ENCODE measurements at regions not wholly inside any gene's neighbourhood (a gene's known extent, or its start where the extent isn't known, plus 50 kb on each side); places are given as distances from the start of the nearest gene placed in this dataset.

DNA sequence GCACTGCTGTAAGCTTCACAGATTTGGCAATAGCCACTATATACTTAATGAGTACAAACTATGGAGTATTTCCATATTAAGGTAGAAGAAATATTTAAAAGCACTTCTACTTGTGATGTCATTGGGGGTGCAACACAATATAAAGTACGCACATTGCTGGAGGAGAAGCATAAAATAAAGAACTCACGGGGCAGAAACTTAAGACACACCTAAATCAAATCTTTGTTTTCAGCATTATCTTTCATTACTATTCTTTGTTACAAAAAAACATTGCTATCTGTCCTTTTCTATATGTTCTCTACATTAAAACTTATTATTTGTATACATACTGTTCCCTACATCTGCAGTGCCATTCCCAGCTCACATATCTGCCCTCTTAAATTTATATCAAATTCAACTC lies 93.3 kb upstream of the VPREB1 start:
- H3K27me3 ChIP-seq (ENCODE audit: insufficient read depth, low read length, poor library complexity) = peaks cover 2% of the 10 kb centered on the region
- H3K56ac ChIP-seq (ENCODE audit: low read length) = no peak overlapping the region
- H3K4ac ChIP-seq (ENCODE audit: low read depth, low read length) = no peak overlapping the region
- no peaks in the 10 kb centered on the region for H3K36me3 ChIP-seq (ENCODE audit: control insufficient read depth, insufficient read depth, low read length)
- no peak overlapping the region for H2BK5ac ChIP-seq (ENCODE audit: low read length)
- no peak overlapping the region for H4K5ac ChIP-seq (ENCODE audit: low read length)
- no peak overlapping the region for H3K9ac ChIP-seq (ENCODE audit: low read length)
- no peak for DNase-seq
- no peaks in the 10 kb centered on the region for H3K4me1 ChIP-seq (ENCODE audit: control insufficient read depth, low read depth, low read length)
- no peak overlapping the region for H3K4me2 ChIP-seq (ENCODE audit: low read length)
- H2AK5ac ChIP-seq (ENCODE audit: low read length) = no peak overlapping the region
- no peaks in the 10 kb centered on the region for H3K79me2 ChIP-seq (ENCODE audit: control insufficient read depth, insufficient read depth, low read length)
- no CpG with 5 or more reads among the region's 2 CpGs for WGBS (ENCODE audit: extremely low coverage, insufficient coverage, low lambda C conversion rate)
- H2BK15ac ChIP-seq (replicated peaks; ENCODE audit: low read depth) = no peak overlapping the region
- no peak overlapping the region for H4K8ac ChIP-seq (ENCODE audit: low read depth, low read length)
- H3K4me3 ChIP-seq (ENCODE audit: low read length) = no peak overlapping the region
- no peak overlapping the region for H3K18ac ChIP-seq (ENCODE audit: low read length)
- no peak overlapping the region for H3K23ac ChIP-seq (ENCODE audit: low read length)
- H2BK120ac ChIP-seq (ENCODE audit: low read depth, low read length) = no peak overlapping the region
- no peak overlapping the region for H3K27ac ChIP-seq (ENCODE audit: low read depth, low read length)
- no peaks in the 10 kb centered on the region for H3K79me1 ChIP-seq (ENCODE audit: low read length)

DNA sequence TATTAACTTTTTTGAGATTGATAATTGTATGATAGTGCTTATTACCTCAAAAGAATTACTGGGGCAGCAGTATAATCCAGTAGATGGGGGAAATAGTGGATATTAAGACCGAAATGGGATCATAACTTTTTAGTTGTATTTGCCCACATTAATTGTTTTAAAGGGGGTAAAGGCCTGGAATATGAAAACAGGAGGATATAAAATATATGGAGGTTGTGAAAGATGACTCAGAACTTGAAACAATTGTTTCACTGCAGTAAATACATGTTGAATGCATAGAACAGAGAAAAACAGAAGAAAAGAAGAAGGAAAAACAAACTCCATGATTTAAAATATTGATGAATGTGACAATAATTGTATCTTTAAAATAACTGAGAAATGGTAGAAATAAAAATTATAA lies 94.1 kb upstream of the VPREB1 start:
- Histone ChIP-seq H3K4me2 (ENCODE audit: low read length) (no peak overlapping the region), H3K27ac (ENCODE audit: low read depth, low read length) (no peak overlapping the region), H3K9ac (ENCODE audit: low read length) (no peak overlapping the region), H3K4me1 (ENCODE audit: control insufficient read depth, low read depth, low read length) (no peaks in the 10 kb centered on the region), H3K27me3 (ENCODE audit: insufficient read depth, low read length, poor library complexity) (peaks cover 2% of the 10 kb centered on the region), H3K36me3 (ENCODE audit: control insufficient read depth, insufficient read depth, low read length) (no peaks in the 10 kb centered on the region), H3K56ac (ENCODE audit: low read length) (no peak overlapping the region), H2BK5ac (ENCODE audit: low read length) (no peak overlapping the region), H4K8ac (ENCODE audit: low read depth, low read length) (no peak overlapping the region), H3K4ac (ENCODE audit: low read depth, low read length) (no peak overlapping the region), H3K79me1 (ENCODE audit: low read length) (no peaks in the 10 kb centered on the region), H4K5ac (ENCODE audit: low read length) (no peak overlapping the region), H3K79me2 (ENCODE audit: control insufficient read depth, insufficient read depth, low read length) (no peaks in the 10 kb centered on the region), H2BK120ac (ENCODE audit: low read depth, low read length) (no peak overlapping the region), H2AK5ac (ENCODE audit: low read length) (no peak overlapping the region), H2BK15ac (replicated peaks; ENCODE audit: low read depth) (no peak overlapping the region), H3K18ac (ENCODE audit: low read length) (no peak overlapping the region), H3K23ac (ENCODE audit: low read length) (no peak overlapping the region), H3K4me3 (ENCODE audit: low read length) (no peak overlapping the region)
- DNase-seq = no peak
- no CpG with 5 or more reads among the region's 1 CpG for WGBS (ENCODE audit: extremely low coverage, insufficient coverage, low lambda C conversion rate)

DNA sequence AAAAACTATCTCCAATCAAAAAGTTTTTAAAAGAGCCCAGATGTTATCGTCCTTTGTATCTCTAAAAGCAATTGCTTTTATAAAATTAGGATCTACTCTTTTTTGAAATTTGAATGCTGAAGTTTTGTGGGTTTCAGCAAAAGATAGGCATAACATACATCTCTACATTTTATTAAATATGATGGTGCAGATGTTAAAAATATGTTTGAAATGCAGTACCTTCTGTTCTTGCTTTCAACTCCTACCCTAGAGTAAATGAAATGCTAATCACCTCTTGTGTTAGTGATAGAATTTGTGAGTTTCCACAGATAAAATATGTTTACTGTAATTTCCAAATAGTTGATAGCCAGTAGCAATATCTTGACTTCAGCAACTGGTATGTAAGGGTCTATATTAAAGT lies 95.7 kb upstream of the VPREB1 start:
- no peak overlapping the region for H2BK5ac ChIP-seq (ENCODE audit: low read length)
- WGBS (ENCODE audit: extremely low coverage, insufficient coverage, low lambda C conversion rate) = no CpG with 5 or more reads among the region's 1 CpG
- H3K18ac ChIP-seq (ENCODE audit: low read length) = no peak overlapping the region
- H3K27me3 ChIP-seq (ENCODE audit: insufficient read depth, low read length, poor library complexity) = no peaks in the 10 kb centered on the region
- H3K4ac ChIP-seq (ENCODE audit: low read depth, low read length) = no peak overlapping the region
- H3K79me1 ChIP-seq (ENCODE audit: low read length) = no peaks in the 10 kb centered on the region
- no peak overlapping the region for H3K56ac ChIP-seq (ENCODE audit: low read length)
- H3K27ac ChIP-seq (ENCODE audit: low read depth, low read length) = no peak overlapping the region
- H2BK120ac ChIP-seq (ENCODE audit: low read depth, low read length) = no peak overlapping the region
- H3K4me1 ChIP-seq (ENCODE audit: control insufficient read depth, low read depth, low read length) = no peaks in the 10 kb centered on the region
- H3K36me3 ChIP-seq (ENCODE audit: control insufficient read depth, insufficient read depth, low read length) = no peaks in the 10 kb centered on the region
- H3K9ac ChIP-seq (ENCODE audit: low read length) = no peak overlapping the region
- H4K8ac ChIP-seq (ENCODE audit: low read depth, low read length) = no peak overlapping the region
- no peaks in the 10 kb centered on the region for H3K79me2 ChIP-seq (ENCODE audit: control insufficient read depth, insufficient read depth, low read length)
- no peak for DNase-seq
- no peak overlapping the region for H2AK5ac ChIP-seq (ENCODE audit: low read length)
- no peak overlapping the region for H2BK15ac ChIP-seq (replicated peaks; ENCODE audit: low read depth)
- H3K4me3 ChIP-seq (ENCODE audit: low read length) = no peak overlapping the region
- no peak overlapping the region for H3K23ac ChIP-seq (ENCODE audit: low read length)
- no peak overlapping the region for H3K4me2 ChIP-seq (ENCODE audit: low read length)
- no peak overlapping the region for H4K5ac ChIP-seq (ENCODE audit: low read length)

DNA sequence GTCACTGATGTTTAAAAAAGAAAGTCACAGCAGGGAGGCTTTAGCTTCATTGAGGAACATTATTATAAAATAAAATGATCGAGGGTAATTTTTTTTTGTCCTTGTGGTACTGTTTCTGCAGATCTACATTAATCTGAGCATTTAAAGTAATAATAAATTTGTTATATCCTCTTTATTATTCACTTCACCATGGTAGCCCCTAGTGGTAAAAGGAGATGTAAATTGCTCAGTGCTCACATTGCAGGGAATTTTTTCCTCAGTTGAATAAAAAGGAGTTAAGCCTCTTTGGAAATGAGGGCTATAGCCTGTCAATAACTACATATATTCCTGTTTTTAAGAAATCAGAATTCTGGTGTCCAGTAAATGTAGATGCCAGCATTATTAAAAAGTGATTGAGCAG lies 99.7 kb upstream of the VPREB1 start:
- Histone ChIP-seq H3K4me1 (ENCODE audit: control insufficient read depth, low read depth, low read length) (peaks cover 2% of the 10 kb centered on the region), H3K4me3 (ENCODE audit: low read length) (no peak overlapping the region), H3K4ac (ENCODE audit: low read depth, low read length) (no peak overlapping the region), H2BK5ac (ENCODE audit: low read length) (no peak overlapping the region), H3K27ac (ENCODE audit: low read depth, low read length) (no peak overlapping the region), H3K23ac (ENCODE audit: low read length) (no peak overlapping the region), H3K56ac (ENCODE audit: low read length) (no peak overlapping the region), H4K8ac (ENCODE audit: low read depth, low read length) (no peak overlapping the region), H2BK120ac (ENCODE audit: low read depth, low read length) (no peak overlapping the region), H3K27me3 (ENCODE audit: insufficient read depth, low read length, poor library complexity) (no peaks in the 10 kb centered on the region), H3K36me3 (ENCODE audit: control insufficient read depth, insufficient read depth, low read length) (no peaks in the 10 kb centered on the region), H3K9ac (ENCODE audit: low read length) (no peak overlapping the region), H3K18ac (ENCODE audit: low read length) (no peak overlapping the region), H2AK5ac (ENCODE audit: low read length) (no peak overlapping the region), H3K79me2 (ENCODE audit: control insufficient read depth, insufficient read depth, low read length) (no peaks in the 10 kb centered on the region), H3K4me2 (ENCODE audit: low read length) (no peak overlapping the region), H3K79me1 (ENCODE audit: low read length) (no peaks in the 10 kb centered on the region), H4K5ac (ENCODE audit: low read length) (no peak overlapping the region), H2BK15ac (replicated peaks; ENCODE audit: low read depth) (no peak overlapping the region)
- DNase-seq = no peak
- no CpG with 5 or more reads among the region's 1 CpG for WGBS (ENCODE audit: extremely low coverage, insufficient coverage, low lambda C conversion rate)

DNA sequence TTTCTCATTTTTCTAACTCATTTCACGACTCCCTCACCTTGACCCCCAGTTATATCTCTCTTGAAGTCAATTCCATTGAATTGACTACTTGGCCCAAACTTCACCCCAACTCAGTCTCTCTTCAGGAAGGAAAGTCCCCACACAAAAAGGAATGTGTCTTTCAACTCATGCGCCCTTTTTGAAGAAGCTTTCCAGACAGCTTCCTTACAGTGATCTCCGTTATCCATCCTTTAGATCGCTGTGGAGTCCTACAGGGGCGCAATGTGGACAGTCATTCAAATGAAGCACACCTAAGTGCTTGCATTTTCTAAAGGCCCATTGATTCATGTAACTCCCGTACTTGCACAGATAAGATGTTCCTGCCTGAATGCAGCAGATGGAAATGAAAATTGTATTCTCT lies 101.1 kb upstream of the VPREB1 start:
- Histone ChIP-seq H3K27me3 (ENCODE audit: insufficient read depth, low read length, poor library complexity) (no peaks in the 10 kb centered on the region), H2BK120ac (ENCODE audit: low read depth, low read length) (no peak overlapping the region), H3K27ac (ENCODE audit: low read depth, low read length) (no peak overlapping the region), H3K4ac (ENCODE audit: low read depth, low read length) (no peak overlapping the region), H2BK15ac (replicated peaks; ENCODE audit: low read depth) (no peak overlapping the region), H3K23ac (ENCODE audit: low read length) (no peak overlapping the region), H4K8ac (ENCODE audit: low read depth, low read length) (no peak overlapping the region), H3K4me2 (ENCODE audit: low read length) (no peak overlapping the region), H3K79me2 (ENCODE audit: control insufficient read depth, insufficient read depth, low read length) (no peaks in the 10 kb centered on the region), H3K4me3 (ENCODE audit: low read length) (no peak overlapping the region), H3K4me1 (ENCODE audit: control insufficient read depth, low read depth, low read length) (peaks cover 2% of the 10 kb centered on the region), H3K18ac (ENCODE audit: low read length) (no peak overlapping the region), H4K5ac (ENCODE audit: low read length) (no peak overlapping the region), H3K36me3 (ENCODE audit: control insufficient read depth, insufficient read depth, low read length) (no peaks in the 10 kb centered on the region), H3K79me1 (ENCODE audit: low read length) (no peaks in the 10 kb centered on the region), H2BK5ac (ENCODE audit: low read length) (no peak overlapping the region), H3K9ac (ENCODE audit: low read length) (no peak overlapping the region), H3K56ac (ENCODE audit: low read length) (peak overlapping the region; percentile 51), H2AK5ac (ENCODE audit: low read length) (no peak overlapping the region)
- DNase-seq = no peak
- no CpG with 5 or more reads among the region's 6 CpGs for WGBS (ENCODE audit: extremely low coverage, insufficient coverage, low lambda C conversion rate)

DNA sequence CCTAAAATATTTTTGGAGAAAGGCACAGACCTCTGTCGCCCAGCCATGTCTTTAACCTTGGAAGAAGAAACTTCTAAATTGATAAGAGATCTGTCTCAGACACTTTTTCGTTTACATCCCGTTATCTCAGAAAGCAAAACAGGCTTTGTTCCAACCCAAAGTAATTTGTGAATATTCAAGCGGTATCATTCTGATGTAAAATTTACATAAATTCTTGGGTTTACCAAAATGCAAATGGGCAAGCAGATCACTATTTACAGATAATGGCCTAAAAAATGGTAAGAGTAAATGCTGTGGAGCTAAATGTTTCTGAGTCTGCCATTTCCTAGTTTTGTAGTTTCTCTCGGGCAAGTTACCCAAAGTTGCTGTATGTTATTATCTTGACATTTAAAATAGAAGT lies 101.9 kb upstream of the VPREB1 start:
- no peak overlapping the region for H3K27ac ChIP-seq (ENCODE audit: low read depth, low read length)
- no peak overlapping the region for H2BK15ac ChIP-seq (replicated peaks; ENCODE audit: low read depth)
- H3K56ac ChIP-seq (ENCODE audit: low read length) = no peak overlapping the region
- H3K4me1 ChIP-seq (ENCODE audit: control insufficient read depth, low read depth, low read length) = peaks cover 2% of the 10 kb centered on the region
- no peak overlapping the region for H3K4me3 ChIP-seq (ENCODE audit: low read length)
- H4K5ac ChIP-seq (ENCODE audit: low read length) = no peak overlapping the region
- no peak overlapping the region for H2BK120ac ChIP-seq (ENCODE audit: low read depth, low read length)
- no peaks in the 10 kb centered on the region for H3K79me1 ChIP-seq (ENCODE audit: low read length)
- no CpG with 5 or more reads among the region's 5 CpGs for WGBS (ENCODE audit: extremely low coverage, insufficient coverage, low lambda C conversion rate)
- H3K27me3 ChIP-seq (ENCODE audit: insufficient read depth, low read length, poor library complexity) = no peaks in the 10 kb centered on the region
- no peak overlapping the region for H4K8ac ChIP-seq (ENCODE audit: low read depth, low read length)
- no peak overlapping the region for H3K9ac ChIP-seq (ENCODE audit: low read length)
- H3K4me2 ChIP-seq (ENCODE audit: low read length) = no peak overlapping the region
- no peak overlapping the region for H3K4ac ChIP-seq (ENCODE audit: low read depth, low read length)
- H3K36me3 ChIP-seq (ENCODE audit: control insufficient read depth, insufficient read depth, low read length) = no peaks in the 10 kb centered on the region
- H2BK5ac ChIP-seq (ENCODE audit: low read length) = no peak overlapping the region
- no peak overlapping the region for H3K18ac ChIP-seq (ENCODE audit: low read length)
- peak; percentile 40 for DNase-seq
- no peak overlapping the region for H3K23ac ChIP-seq (ENCODE audit: low read length)
- no peak overlapping the region for H2AK5ac ChIP-seq (ENCODE audit: low read length)
- no peaks in the 10 kb centered on the region for H3K79me2 ChIP-seq (ENCODE audit: control insufficient read depth, insufficient read depth, low read length)
